ENCODE measurements at regions not wholly inside any gene's neighbourhood (a gene's known extent, or its start where the extent isn't known, plus 50 kb on each side); places are given as distances from the start of the nearest gene placed in this dataset.
"Not testable (repeated sequence)": the region's sequence is repeated elsewhere in the genome, so short reads cannot be mapped to it uniquely, and the experiment has no call there.

- no peak for DNase-seq (ENCODE audit: low read depth, low spot score)
These were observed 188.0 kb upstream of the PARD3B start for GRCh38 chr2:204357286-204357685.

GRCh38 chr2:204359076-204359475, 186.2 kb upstream of the PARD3B start:
- no peak for DNase-seq (ENCODE audit: low read depth, low spot score)

GRCh38 chr2:204360218-204361007, 184.9 kb upstream of the PARD3B start:
- no peak for DNase-seq (ENCODE audit: low read depth, low spot score)

- DNase-seq (ENCODE audit: low read depth, low spot score), result no peak
These were observed 183.5 kb upstream of the PARD3B start for GRCh38 chr2:204361738-204362137.

- no peak for DNase-seq (ENCODE audit: low read depth, low spot score)
These were observed 182.7 kb upstream of the PARD3B start for GRCh38 chr2:204362581-204362980.

GRCh38 chr2:204363513-204363912, 181.8 kb upstream of the PARD3B start:
- DNase-seq (ENCODE audit: low read depth, low spot score), result no peak

GRCh38 chr2:204364860-204365535, 180.3 kb upstream of the PARD3B start:
- no peak for DNase-seq (ENCODE audit: low read depth, low spot score)

GRCh38 chr2:204365811-204366210, 179.5 kb upstream of the PARD3B start:
- DNase-seq (ENCODE audit: low read depth, low spot score), result no peak

- DNase-seq (ENCODE audit: low read depth, low spot score), result no peak
These were observed 177.8 kb upstream of the PARD3B start for GRCh38 chr2:204367466-204367865.

- DNase-seq (ENCODE audit: low read depth, low spot score), result no peak
These were observed 175.0 kb upstream of the PARD3B start for GRCh38 chr2:204370172-204370718.

GRCh38 chr2:204373942-204374341, 171.3 kb upstream of the PARD3B start:
- DNase-seq (ENCODE audit: low read depth, low spot score), result no peak

- DNase-seq (ENCODE audit: low read depth, low spot score), result no peak
These were observed 165.0 kb upstream of the PARD3B start for GRCh38 chr2:204380141-204380881.

- DNase-seq (ENCODE audit: low read depth, low spot score), result no peak
These were observed 158.6 kb upstream of the PARD3B start for GRCh38 chr2:204386668-204387067.

- no peak for DNase-seq (ENCODE audit: low read depth, low spot score)
These were observed 156.2 kb upstream of the PARD3B start for GRCh38 chr2:204389120-204389519.

GRCh38 chr2:204389856-204390255, 155.4 kb upstream of the PARD3B start:
- no peak for DNase-seq (ENCODE audit: low read depth, low spot score)

GRCh38 chr2:204395539-204395938, 149.7 kb upstream of the PARD3B start:
- DNase-seq (ENCODE audit: low read depth, low spot score), result no peak

- DNase-seq (ENCODE audit: low read depth, low spot score), result no peak
These were observed 144.2 kb upstream of the PARD3B start for GRCh38 chr2:204401114-204401513.

- no peak for DNase-seq (ENCODE audit: low read depth, low spot score)
These were observed 137.9 kb upstream of the PARD3B start for GRCh38 chr2:204407204-204408014.

- not testable (repeated sequence) for DNase-seq (ENCODE audit: low read depth, low spot score)
These were observed 132.5 kb upstream of the PARD3B start for GRCh38 chr2:204412782-204413181.

- DNase-seq (ENCODE audit: low read depth, low spot score), result no peak
These were observed 129.7 kb upstream of the PARD3B start for GRCh38 chr2:204415406-204416181.

GRCh38 chr2:204416236-204416635, 129.0 kb upstream of the PARD3B start:
- no peak for DNase-seq (ENCODE audit: low read depth, low spot score)

Data from activated naive CD8-positive, alpha-beta T cell treated with anti-CD3 and anti-CD28 coated beads, Interleukin-2, amount 50 U/mL, for 16 hours (primary cell).